Muscle of leg (tissue), 3 donors: ENCODE measurements at regions not wholly inside any gene's neighbourhood (a gene's known extent, or its start where the extent isn't known, plus 50 kb on each side); places are given as distances from the start of the nearest gene placed in this dataset.

Experiments
- DNase-seq: peaks from one replicate; pipeline ENCODE4 v3.0.0; 2013
- H3K27ac ChIP-seq: one replicate; pipeline ENCODE4 v1.5.1; 2013; ENCODE audit warnings: mild to moderate bottlenecking, low read length, control low read depth
- H3K27me3 ChIP-seq: one replicate; pipeline ENCODE4 v1.6.1; 2013; ENCODE audit warnings: low read length; ENCODE audit not compliant: control insufficient read depth, insufficient read depth
- H3K36me3 ChIP-seq: one replicate; pipeline ENCODE4 v1.6.1; 2013; ENCODE audit warnings: low read length; ENCODE audit not compliant: control insufficient read depth, insufficient read depth
- H3K4me1 ChIP-seq: one replicate; pipeline ENCODE4 v1.6.1; 2013; ENCODE audit warnings: low read length; ENCODE audit not compliant: control insufficient read depth, insufficient read depth
- H3K4me3 ChIP-seq: one replicate; pipeline ENCODE4 v1.5.1; 2013; ENCODE audit warnings: low read length, control low read depth
- H3K9me3 ChIP-seq: replicated peaks from 2 replicates; pipeline ENCODE4 v1.6.1; 2013; ENCODE audit warnings: low read depth, low read length; ENCODE audit not compliant: control insufficient read depth
- WGBS: methylation state at CpG from one replicate; pipeline ENCODE4 v1.1.5; 2013; ENCODE audit warnings: missing lambda C conversion rate; ENCODE audit not compliant: insufficient coverage; 5-methylcytosine and 5-hydroxymethylcytosine counted together

GRCh38 chr4:23361453-23361852 is 528.4 kb downstream of the PPARGC1A start:
- Histone ChIP-seq H3K27me3 (no peaks in the 10 kb centered on the region), H3K4me3 (no peak overlapping the region), H3K27ac (no peak overlapping the region), H3K4me1 (peaks cover 3% of the 10 kb centered on the region), H3K36me3 (no peaks in the 10 kb centered on the region), H3K9me3 (no peaks in the 10 kb centered on the region)
- 87% methylated on average over 7 of the region's 9 CpGs for WGBS
- no peak for DNase-seq

DNA sequence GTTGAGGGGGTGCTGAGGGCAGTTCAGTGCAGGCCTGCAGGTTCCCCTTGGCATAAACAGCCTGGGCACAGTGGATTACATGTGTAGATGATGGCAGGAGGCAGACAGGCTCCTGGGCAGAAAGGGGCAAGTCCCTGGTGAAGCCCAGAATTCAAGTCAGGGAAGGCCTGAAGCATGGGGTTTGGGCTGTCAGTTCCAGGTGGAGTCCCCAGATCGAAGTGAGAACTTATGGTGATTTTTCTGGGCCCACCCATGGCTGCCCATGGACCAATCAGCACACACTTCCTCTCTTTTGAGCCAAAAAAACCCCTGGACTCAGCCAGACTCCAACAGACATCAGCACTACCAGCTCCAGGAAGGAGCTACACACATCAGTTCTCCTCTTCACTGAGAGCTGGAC is 529.1 kb downstream of the PPARGC1A start:
- H3K36me3 ChIP-seq = no peaks in the 10 kb centered on the region
- H3K4me1 ChIP-seq = peaks cover 3% of the 10 kb centered on the region
- DNase-seq = no peak
- H3K27me3 ChIP-seq = no peaks in the 10 kb centered on the region
- no peak overlapping the region for H3K27ac ChIP-seq
- H3K9me3 ChIP-seq = no peaks in the 10 kb centered on the region
- no peak overlapping the region for H3K4me3 ChIP-seq
- WGBS = 75% methylated on average over 1 of the region's 1 CpG

DNA sequence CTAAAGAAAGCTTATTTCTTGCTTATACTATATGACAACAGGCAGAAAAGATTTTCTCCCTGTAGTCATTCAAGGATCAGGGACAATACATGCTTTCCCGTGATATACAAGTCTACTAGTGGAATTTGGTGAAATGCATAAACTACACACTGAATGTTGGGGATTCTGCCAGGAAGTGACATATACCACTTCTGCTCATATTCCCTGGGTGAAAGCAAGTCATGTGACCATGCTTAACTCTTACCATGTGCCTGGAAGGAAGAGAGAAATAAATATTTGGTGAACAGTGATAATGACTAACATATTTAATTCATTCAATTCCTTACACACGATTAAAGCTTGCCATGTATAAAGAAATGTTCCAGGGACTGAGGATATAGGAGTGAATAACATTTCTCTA is 534.6 kb downstream of the PPARGC1A start:
- Histone ChIP-seq H3K4me3 (no peak overlapping the region), H3K27me3 (no peaks in the 10 kb centered on the region), H3K4me1 (no peaks in the 10 kb centered on the region), H3K9me3 (no peaks in the 10 kb centered on the region), H3K27ac (no peak overlapping the region), H3K36me3 (no peaks in the 10 kb centered on the region)
- no CpG with 5 or more reads among the region's 2 CpGs for WGBS
- peak; percentile 92 for DNase-seq

- Histone ChIP-seq H3K27ac (no peak overlapping the region), H3K4me3 (no peak overlapping the region), H3K36me3 (no peaks in the 10 kb centered on the region), H3K27me3 (no peaks in the 10 kb centered on the region), H3K9me3 (no peaks in the 10 kb centered on the region), H3K4me1 (no peaks in the 10 kb centered on the region)
- no peak for DNase-seq
- WGBS = no CpG with 5 or more reads among the region's 1 CpG
Measured at GRCh38 chr4:23353200-23353599, 536.6 kb downstream of the PPARGC1A start.

- no peak for DNase-seq
- H3K4me1 ChIP-seq = no peaks in the 10 kb centered on the region
- no CpG with 5 or more reads among the region's 2 CpGs for WGBS
- H3K27me3 ChIP-seq = no peaks in the 10 kb centered on the region
- no peaks in the 10 kb centered on the region for H3K9me3 ChIP-seq
- H3K27ac ChIP-seq = no peak overlapping the region
- H3K4me3 ChIP-seq = no peak overlapping the region
- no peaks in the 10 kb centered on the region for H3K36me3 ChIP-seq
Measured at GRCh38 chr4:23348789-23349498, 540.9 kb downstream of the PPARGC1A start.

DNA sequence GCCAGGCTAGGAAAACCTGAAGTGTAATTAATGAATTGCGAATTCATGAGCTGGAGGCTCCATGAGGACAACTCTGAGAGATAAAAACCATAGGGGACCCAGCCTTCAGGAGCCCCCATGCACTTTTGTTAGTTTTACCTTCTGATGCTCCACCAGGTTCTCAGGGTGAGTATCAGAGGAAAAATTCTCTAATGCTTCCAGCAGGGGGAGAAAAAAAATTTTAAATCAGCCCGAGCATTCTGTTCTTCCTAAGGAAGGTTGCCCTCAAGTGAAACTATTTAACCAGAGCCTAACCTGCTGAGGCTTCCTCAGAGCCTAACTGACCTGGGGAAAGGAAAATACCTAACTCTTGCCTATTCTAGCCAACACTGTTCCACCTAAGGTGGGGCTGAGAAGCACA is 552.6 kb downstream of the PPARGC1A start:
- no peaks in the 10 kb centered on the region for H3K36me3 ChIP-seq
- H3K4me1 ChIP-seq = no peaks in the 10 kb centered on the region
- no peak overlapping the region for H3K4me3 ChIP-seq
- 50% methylated on average over 2 of the region's 2 CpGs for WGBS
- no peak for DNase-seq
- H3K9me3 ChIP-seq = no peaks in the 10 kb centered on the region
- H3K27me3 ChIP-seq = no peaks in the 10 kb centered on the region
- no peak overlapping the region for H3K27ac ChIP-seq

- no peak overlapping the region for H3K4me3 ChIP-seq
- peak; percentile 36 for DNase-seq
- H3K9me3 ChIP-seq = no peaks in the 10 kb centered on the region
- H3K27ac ChIP-seq = no peak overlapping the region
- H3K27me3 ChIP-seq = no peaks in the 10 kb centered on the region
- H3K36me3 ChIP-seq = no peaks in the 10 kb centered on the region
- no peaks in the 10 kb centered on the region for H3K4me1 ChIP-seq
- 60% methylated on average over 1 of the region's 5 CpGs for WGBS
Measured at GRCh38 chr4:23333946-23334878, 555.6 kb downstream of the PPARGC1A start.

GRCh38 chr4:23333556-23333945 is 556.3 kb downstream of the PPARGC1A start:
- no peaks in the 10 kb centered on the region for H3K27me3 ChIP-seq
- H3K27ac ChIP-seq = no peak overlapping the region
- no CpG with 5 or more reads among the region's 5 CpGs for WGBS
- no peaks in the 10 kb centered on the region for H3K36me3 ChIP-seq
- no peak overlapping the region for H3K4me3 ChIP-seq
- H3K9me3 ChIP-seq = no peaks in the 10 kb centered on the region
- no peaks in the 10 kb centered on the region for H3K4me1 ChIP-seq
- no peak for DNase-seq

DNA sequence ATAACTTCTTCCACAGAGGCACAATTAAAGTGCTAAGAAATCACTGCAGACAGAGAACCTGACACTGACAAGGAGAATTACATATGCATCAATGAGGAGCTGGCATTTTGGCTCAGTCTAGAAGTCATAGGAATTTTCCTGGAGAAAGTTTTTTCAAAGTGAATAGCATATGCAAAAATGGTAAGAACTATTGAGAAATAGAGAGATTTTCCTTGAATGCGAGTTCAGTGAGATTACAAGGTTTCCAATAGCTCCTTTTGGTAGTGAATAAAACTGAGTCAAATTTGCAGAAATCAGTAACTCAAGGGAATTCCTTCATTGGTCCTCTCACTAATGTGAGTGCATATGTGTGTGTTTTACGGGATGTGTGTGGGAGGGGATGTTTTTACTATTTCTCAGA is 557.5 kb downstream of the PPARGC1A start:
- H3K4me1 ChIP-seq = no peaks in the 10 kb centered on the region
- no peak for DNase-seq
- no peak overlapping the region for H3K4me3 ChIP-seq
- H3K9me3 ChIP-seq = no peaks in the 10 kb centered on the region
- 50% methylated on average over 1 of the region's 2 CpGs for WGBS
- H3K27ac ChIP-seq = no peak overlapping the region
- H3K36me3 ChIP-seq = no peaks in the 10 kb centered on the region
- H3K27me3 ChIP-seq = no peaks in the 10 kb centered on the region

- Histone ChIP-seq H3K9me3 (no peaks in the 10 kb centered on the region), H3K4me1 (no peaks in the 10 kb centered on the region), H3K27ac (no peak overlapping the region), H3K36me3 (no peaks in the 10 kb centered on the region), H3K4me3 (no peak overlapping the region), H3K27me3 (no peaks in the 10 kb centered on the region)
- DNase-seq = no peak
- WGBS = no CpG with 5 or more reads among the region's 1 CpG
Measured at GRCh38 chr4:23327120-23327519, 562.7 kb downstream of the PPARGC1A start.
